ENCODE measurements at regions not wholly inside any gene's neighbourhood (a gene's known extent, or its start where the extent isn't known, plus 50 kb on each side); places are given as distances from the start of the nearest gene placed in this dataset.
A peak's percentile ranks its signal among the peaks of the same experiment; 100 is the strongest.
"Not testable (repeated sequence)": the region's sequence is repeated elsewhere in the genome, so short reads cannot be mapped to it uniquely, and the experiment has no call there.

- DNase-seq (ENCODE audit: low spot score) = no peak
Observed at GRCh38 chr3:106398891-106399600, 530.2 kb upstream of the CBLB start.

DNA sequence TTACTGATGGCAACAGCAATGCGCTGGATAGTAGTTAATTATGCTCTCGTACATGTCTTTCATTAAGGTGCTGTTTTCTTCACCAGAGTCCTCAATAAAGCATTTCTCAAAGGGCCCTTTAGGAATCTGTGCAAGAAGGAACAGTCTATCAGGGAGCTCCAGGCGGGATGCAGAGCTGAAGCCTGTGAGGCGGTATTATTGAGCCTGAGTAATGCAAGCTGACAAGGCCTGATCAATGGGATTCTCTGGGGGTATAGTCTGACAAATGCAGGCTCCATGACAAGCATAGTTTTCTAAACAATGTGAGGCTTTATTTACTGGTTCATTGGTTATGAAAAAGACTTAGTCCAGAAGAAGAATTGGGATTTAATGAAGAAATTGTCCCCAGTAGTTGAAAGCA, 530.9 kb upstream of the CBLB start:
- no peak for DNase-seq (ENCODE audit: low spot score)

GRCh38 chr3:106401666-106402490, 533.1 kb upstream of the CBLB start:
- DNase-seq (ENCODE audit: low spot score) = no peak

DNA sequence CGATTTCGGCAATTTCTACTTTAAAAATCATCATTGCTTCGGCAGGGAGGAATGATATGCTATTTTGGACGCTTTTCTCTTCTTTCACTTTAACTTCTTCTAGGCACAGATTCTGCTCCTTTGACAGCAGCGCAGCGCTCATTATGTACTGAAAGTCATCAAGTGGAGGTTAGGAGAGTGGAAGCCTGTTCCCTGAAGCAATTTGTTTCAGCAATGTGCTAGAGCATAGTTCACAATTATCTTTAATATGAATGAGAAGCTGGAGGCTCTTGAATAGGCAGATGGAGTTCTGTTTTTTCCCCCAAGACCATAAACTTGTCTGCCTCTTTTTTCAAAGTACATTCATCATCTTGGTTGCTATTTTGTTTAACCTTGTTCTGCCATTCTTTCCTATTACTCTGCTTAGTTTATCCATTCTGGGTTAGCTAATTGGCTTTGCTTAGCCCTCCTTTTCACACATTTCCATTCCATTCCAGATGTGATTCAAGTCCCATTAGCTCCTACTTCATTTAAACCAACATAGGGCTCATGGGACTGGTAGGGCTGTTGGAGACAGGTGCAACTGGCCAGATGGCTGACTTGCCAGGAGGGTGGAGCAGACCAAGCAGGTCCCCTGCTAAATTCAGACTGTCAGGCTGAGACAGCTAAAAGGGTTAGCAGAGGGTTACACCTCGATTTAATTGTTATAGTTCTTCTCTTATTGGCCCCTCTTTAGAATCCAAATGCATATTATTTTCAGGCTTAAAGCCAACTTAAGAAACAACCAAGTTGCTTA, 534.7 kb upstream of the CBLB start:
- DNase-seq (ENCODE audit: low spot score) = no peak

GRCh38 chr3:106413683-106414082, 544.9 kb upstream of the CBLB start:
- DNase-seq (ENCODE audit: low spot score) = no peak

GRCh38 chr3:106420628-106421027, 551.8 kb upstream of the CBLB start:
- no peak for DNase-seq (ENCODE audit: low spot score)

DNA sequence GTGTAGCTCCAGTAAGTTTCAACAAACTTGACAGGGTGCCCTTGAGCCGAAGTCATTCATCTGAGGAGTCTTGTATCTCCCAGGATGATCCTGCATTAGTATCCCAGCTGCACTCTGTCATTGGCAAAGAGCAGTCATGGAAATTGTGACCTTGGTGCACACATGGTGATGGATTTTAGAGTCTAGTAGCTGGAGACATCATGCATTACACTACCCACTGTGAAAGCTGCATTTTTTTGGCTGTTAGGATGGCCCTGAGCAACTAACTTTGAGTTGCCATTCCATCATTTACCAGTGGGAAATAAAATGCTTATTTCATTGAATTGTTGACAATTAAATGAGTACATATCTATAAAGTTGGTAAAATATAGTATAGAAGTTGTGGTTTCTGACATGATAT, 552.6 kb upstream of the CBLB start:
- no peak for DNase-seq (ENCODE audit: low spot score)

GRCh38 chr3:106421909-106422308, 553.1 kb upstream of the CBLB start:
- DNase-seq (ENCODE audit: low spot score) = no peak

GRCh38 chr3:106423321-106424225, 554.8 kb upstream of the CBLB start:
- no peak for DNase-seq (ENCODE audit: low spot score)

DNA sequence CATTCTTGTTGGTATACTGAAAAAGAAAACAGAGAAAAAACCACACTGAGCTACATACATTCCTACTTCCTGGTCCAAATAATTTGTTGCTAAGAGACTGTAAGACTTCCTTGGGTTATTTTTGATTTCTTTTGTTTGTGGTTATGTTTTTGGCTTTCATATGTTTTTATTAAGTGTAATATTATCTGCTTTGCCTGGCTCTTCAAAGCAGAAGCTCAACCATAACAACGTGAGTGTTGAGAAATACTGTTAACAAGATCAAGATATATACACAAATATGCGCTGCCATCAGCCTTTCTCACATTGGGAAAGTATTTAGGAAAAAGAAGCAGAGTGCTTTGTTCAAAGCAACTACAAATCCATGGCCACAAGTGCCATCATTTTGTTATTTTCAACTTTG, 556.2 kb upstream of the CBLB start:
- no peak for DNase-seq (ENCODE audit: low spot score)

DNA sequence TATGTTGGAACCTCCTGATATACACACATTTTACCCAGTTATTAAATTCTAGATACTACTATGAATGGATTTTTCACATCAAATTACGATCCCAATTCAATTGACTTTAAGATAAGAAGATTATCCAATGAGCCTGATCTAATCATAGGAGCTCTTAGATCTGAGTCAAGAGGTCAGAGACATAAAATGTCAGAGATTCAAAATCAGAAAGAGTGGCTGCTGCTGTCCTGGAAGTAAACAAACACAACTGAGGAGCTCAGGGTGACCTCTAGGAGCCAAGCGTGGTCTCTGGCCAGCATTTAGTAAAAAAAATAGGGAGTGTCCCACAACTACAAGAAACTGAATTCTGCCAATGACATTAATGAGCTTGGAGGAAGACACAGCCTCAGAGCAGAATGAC, 557.1 kb upstream of the CBLB start:
- no peak for DNase-seq (ENCODE audit: low spot score)

- peak; percentile 12 for DNase-seq (ENCODE audit: low spot score)
Observed at GRCh38 chr3:106428565-106428994, 559.8 kb upstream of the CBLB start.

DNA sequence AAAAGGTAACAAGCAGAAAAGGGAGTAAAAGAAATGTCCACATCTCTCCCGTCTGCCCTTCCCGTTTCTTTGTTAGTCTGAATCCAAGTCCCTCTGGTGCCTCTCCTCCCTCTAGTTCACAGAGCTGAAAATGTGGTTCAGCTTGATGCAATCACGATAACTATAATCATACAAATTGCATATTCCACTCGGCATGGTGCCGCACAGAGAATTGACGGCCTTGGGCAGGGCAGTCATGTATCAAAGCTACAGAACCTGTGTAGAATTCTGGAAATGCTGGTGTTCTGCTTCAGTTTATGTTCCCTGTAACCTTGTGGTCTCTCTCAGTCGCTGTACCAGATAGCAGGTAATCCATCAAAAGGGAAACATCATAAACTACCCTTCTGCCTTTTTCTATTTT, 562.9 kb upstream of the CBLB start:
- DNase-seq (ENCODE audit: low spot score) = no peak

DNA sequence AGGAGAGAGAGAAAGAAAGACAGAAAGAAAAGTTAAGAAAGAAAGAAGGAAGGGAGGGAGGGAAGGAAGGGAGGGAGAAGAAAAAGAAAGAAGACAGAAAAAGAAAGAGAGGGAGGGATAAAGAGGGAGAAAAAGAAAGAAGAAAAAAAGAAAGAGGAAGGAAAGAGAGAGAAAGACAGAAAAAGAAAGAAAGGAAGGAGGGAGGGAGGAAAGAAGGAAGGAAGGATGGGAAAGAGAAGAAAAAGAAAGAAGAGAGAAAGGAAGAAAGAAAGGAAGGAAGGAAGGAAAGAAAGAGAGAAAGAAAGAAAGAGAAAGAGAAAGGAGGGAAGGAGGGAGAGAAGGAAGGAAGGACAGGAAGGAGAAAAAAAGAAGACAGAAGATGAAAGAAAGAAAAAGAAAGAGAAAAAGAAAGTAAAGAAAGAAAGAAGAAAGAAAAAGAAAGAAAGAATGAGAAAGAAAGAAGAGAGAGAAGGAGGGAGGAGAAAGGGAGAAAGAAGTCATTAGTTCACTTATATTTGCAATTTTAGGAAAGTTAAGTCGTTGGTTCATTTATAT, 567.2 kb upstream of the CBLB start:
- no peak for DNase-seq (ENCODE audit: low spot score)

DNA sequence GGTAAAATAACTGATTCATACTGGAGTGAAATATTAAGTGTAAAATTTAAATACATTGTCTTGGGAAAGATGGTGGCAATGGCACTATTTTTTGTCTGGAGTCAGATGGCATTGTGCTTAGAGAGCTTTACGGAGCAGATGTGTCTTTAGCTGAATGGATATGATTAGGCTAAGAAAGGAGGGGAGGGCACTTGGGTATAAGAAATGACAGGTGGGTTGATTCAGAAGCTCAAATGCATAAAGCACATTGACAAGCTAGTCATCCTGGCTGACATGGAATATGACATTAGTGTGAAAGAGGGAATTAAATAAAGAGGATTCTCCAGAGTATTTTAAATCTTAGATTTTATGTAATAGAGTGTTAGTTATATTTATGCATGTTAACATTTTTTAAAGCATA, 570.1 kb upstream of the CBLB start:
- DNase-seq (ENCODE audit: low spot score) = no peak

- DNase-seq (ENCODE audit: low spot score) = peak; percentile 18
Observed at GRCh38 chr3:106440672-106441071, 571.9 kb upstream of the CBLB start.

DNA sequence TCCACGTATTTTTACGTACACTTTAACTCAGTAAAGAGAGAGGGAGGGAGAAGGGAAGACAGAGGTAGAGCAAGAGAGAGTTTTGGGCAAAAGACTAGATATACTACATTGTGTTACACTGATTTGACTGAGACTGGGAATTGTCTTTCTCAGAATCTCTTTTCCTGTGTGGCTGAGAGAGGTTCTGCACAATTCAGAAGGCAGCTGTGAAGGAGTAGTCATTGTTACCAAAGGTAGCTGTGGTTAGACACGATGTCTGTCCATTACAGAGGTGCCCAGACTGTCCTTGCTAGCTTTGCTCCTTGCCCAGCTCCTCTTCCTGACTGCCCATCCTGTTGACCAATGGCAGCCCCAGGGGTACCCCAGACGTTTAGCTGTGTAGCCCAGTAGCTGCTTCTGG, 577.5 kb upstream of the CBLB start:
- no peak for DNase-seq (ENCODE audit: low spot score)

- no peak for DNase-seq (ENCODE audit: low spot score)
Observed at GRCh38 chr3:106447723-106448301, 579.0 kb upstream of the CBLB start.

GRCh38 chr3:106448372-106448966, 579.7 kb upstream of the CBLB start:
- DNase-seq (ENCODE audit: low spot score) = not testable (repeated sequence)

GRCh38 chr3:106452096-106452495, 583.3 kb upstream of the CBLB start:
- no peak for DNase-seq (ENCODE audit: low spot score)

GRCh38 chr3:106454497-106454896, 585.7 kb upstream of the CBLB start:
- DNase-seq (ENCODE audit: low spot score) = no peak

All from LoVo (cell line).